H1 (cell line): ENCODE measurements at regions not wholly inside any gene's neighbourhood (a gene's known extent, or its start where the extent isn't known, plus 50 kb on each side); places are given as distances from the start of the nearest gene placed in this dataset.

Experiments
- CREB1 ChIP-seq: IDR thresholded peaks from 2 replicates; pipeline ENCODE4 v1.6.1; 2012; ENCODE audit warnings: inconsistent platforms
- EP300 ChIP-seq, 2 experiments: IDR thresholded peaks; 1 replicate in 1 of 2; 2 replicates in 1 of 2; pipeline ENCODE4 v1.6.1; 2011 to 2012; ENCODE audit warnings: low read depth in 2 of 2, low read length in 2 of 2, mild to moderate bottlenecking in 2 of 2, borderline replicate concordance in 1 of 2, inconsistent platforms in 1 of 2, moderate library complexity in 1 of 2
- POLR2A ChIP-seq, 2 experiments: IDR thresholded peaks; 1 replicate in 1 of 2; 2 replicates in 1 of 2; pipeline ENCODE4 v1.6.1; 2011; ENCODE audit warnings: low read depth in 2 of 2, low read length in 2 of 2, mild to moderate bottlenecking in 2 of 2; ENCODE audit errors: control extremely low read depth in 1 of 2
- TF ChIP-seq, protein P1 (sequence below): IDR thresholded peaks from 2 replicates; pipeline ENCODE4 v1.6.1; 2012; ENCODE audit warnings: low read length, inconsistent platforms
- TF ChIP-seq, protein P2 (sequence below), 3 experiments: IDR thresholded peaks; 1 replicate in 2 of 3; 2 replicates in 1 of 3; pipeline versions ENCODE4 v1.5.1 to v1.6.1; 2011; ENCODE audit warnings: low read length in 3 of 3, mild to moderate bottlenecking in 3 of 3, inconsistent platforms in 2 of 3, low read depth in 1 of 3, moderate library complexity in 1 of 3; ENCODE audit not compliant: insufficient read depth in 1 of 3; ENCODE audit errors: control extremely low read depth in 1 of 3
- TF ChIP-seq, protein P3 (sequence below): IDR thresholded peaks from 2 replicates; pipeline ENCODE4 v1.6.1; 2011; ENCODE audit warnings: low read depth, mild to moderate bottlenecking, low read length; ENCODE audit not compliant: insufficient read depth

DNA sequence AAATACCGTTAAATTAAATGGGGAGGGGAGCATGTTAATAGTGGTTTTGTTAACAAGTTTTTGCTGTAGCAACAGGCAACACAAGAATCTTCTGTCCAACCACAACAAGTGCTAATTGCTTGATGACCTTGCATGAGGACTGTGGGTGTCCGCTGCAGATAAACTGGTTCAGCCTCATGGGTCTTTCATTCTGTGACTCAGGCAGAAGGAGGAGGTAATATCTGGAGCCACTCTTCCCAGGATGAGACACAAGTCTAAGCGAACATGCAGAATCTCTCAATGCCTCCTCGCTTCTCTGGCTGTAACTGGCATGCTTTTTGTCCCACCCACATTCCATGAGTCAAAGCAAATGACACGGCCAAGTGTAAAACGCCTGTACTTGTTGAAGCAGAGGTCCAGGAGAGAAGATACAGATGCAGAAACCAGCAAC, 56.6 kb upstream of the MYO16 start:
- TF ChIP-seq EP300 (IDR thresholded peaks at IDR 0.05; ENCODE audit: borderline replicate concordance in 1 of 2, low read depth in 2 of 2, low read length in 2 of 2) (no peak), CREB1 (no peak), POLR2A (IDR thresholded peaks at IDR 0.05; ENCODE audit: control extremely low read depth in 1 of 2, low read depth in 2 of 2, low read length in 2 of 2) (no peak)
- TF ChIP-seq, protein P1, sequence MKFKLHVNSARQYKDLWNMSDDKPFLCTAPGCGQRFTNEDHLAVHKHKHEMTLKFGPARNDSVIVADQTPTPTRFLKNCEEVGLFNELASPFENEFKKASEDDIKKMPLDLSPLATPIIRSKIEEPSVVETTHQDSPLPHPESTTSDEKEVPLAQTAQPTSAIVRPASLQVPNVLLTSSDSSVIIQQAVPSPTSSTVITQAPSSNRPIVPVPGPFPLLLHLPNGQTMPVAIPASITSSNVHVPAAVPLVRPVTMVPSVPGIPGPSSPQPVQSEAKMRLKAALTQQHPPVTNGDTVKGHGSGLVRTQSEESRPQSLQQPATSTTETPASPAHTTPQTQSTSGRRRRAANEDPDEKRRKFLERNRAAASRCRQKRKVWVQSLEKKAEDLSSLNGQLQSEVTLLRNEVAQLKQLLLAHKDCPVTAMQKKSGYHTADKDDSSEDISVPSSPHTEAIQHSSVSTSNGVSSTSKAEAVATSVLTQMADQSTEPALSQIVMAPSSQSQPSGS, result no peak
- TF ChIP-seq, protein P2, sequence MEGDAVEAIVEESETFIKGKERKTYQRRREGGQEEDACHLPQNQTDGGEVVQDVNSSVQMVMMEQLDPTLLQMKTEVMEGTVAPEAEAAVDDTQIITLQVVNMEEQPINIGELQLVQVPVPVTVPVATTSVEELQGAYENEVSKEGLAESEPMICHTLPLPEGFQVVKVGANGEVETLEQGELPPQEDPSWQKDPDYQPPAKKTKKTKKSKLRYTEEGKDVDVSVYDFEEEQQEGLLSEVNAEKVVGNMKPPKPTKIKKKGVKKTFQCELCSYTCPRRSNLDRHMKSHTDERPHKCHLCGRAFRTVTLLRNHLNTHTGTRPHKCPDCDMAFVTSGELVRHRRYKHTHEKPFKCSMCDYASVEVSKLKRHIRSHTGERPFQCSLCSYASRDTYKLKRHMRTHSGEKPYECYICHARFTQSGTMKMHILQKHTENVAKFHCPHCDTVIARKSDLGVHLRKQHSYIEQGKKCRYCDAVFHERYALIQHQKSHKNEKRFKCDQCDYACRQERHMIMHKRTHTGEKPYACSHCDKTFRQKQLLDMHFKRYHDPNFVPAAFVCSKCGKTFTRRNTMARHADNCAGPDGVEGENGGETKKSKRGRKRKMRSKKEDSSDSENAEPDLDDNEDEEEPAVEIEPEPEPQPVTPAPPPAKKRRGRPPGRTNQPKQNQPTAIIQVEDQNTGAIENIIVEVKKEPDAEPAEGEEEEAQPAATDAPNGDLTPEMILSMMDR (IDR thresholded peaks at IDR 0.05; ENCODE audit: control extremely low read depth in 1 of 3, insufficient read depth in 1 of 3, low read depth in 1 of 3, low read length in 3 of 3), result no peak
- TF ChIP-seq, protein P3, sequence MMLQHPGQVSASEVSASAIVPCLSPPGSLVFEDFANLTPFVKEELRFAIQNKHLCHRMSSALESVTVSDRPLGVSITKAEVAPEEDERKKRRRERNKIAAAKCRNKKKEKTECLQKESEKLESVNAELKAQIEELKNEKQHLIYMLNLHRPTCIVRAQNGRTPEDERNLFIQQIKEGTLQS, result no peak
